Astrocyte (in vitro differentiated cells and primary cell): ENCODE measurements at regions not wholly inside any gene's neighbourhood (a gene's known extent, or its start where the extent isn't known, plus 50 kb on each side); places are given as distances from the start of the nearest gene placed in this dataset.

Source experiments
- DNase-seq: peaks from one replicate; pipeline ENCODE4 v3.0.0-alpha.2; 2010; ENCODE audit warnings: low read depth
- FAIRE-seq: peaks from 2 replicates; lab custom pipeline; 2011; peaks lifted over from hg19 to GRCh38; lab: Jason Lieb, UNC
- H2AFZ ChIP-seq: 2 replicates; pipeline ENCODE4 v1.6.0; 2012; ENCODE audit warnings: low read depth, low read length, inconsistent platforms
- H3K27ac ChIP-seq: 2 replicates; pipeline ENCODE4 v1.5.1; 2011; ENCODE audit warnings: low read depth, low read length, inconsistent platforms
- H3K27me3 ChIP-seq: 2 replicates; pipeline ENCODE4 v1.6.0; 2011; ENCODE audit warnings: low read length, inconsistent platforms; ENCODE audit not compliant: insufficient read depth
- H3K36me3 ChIP-seq: 2 replicates; pipeline ENCODE4 v1.5.1; 2011; ENCODE audit warnings: low read length, inconsistent platforms; ENCODE audit not compliant: insufficient read depth
- H3K4me1 ChIP-seq: 2 replicates; pipeline ENCODE4 v1.5.1; 2011; ENCODE audit warnings: low read length, inconsistent platforms; ENCODE audit not compliant: insufficient read depth
- H3K4me2 ChIP-seq: 2 replicates; pipeline ENCODE4 v1.6.0; 2012; ENCODE audit warnings: low read length, inconsistent platforms
- H3K4me3 ChIP-seq: 2 replicates; pipeline ENCODE4 v1.5.1; 2011; ENCODE audit warnings: low read depth, mild to moderate bottlenecking, low read length, inconsistent platforms; ENCODE audit not compliant: insufficient read depth
- H3K79me2 ChIP-seq: 2 replicates; pipeline ENCODE4 v1.6.0; 2012; ENCODE audit warnings: mild to moderate bottlenecking, low read length, inconsistent platforms; ENCODE audit not compliant: insufficient read depth
- H3K9ac ChIP-seq: 2 replicates; pipeline ENCODE4 v1.6.0; 2012; ENCODE audit warnings: mild to moderate bottlenecking, low read length, inconsistent platforms
- H3K9me3 ChIP-seq: 2 replicates; pipeline ENCODE4 v1.5.1; 2012; ENCODE audit warnings: low read depth, mild to moderate bottlenecking, low read length, inconsistent platforms; ENCODE audit not compliant: insufficient read depth
- H4K20me1 ChIP-seq: 2 replicates; pipeline ENCODE4 v1.6.0; 2012; ENCODE audit warnings: low read length, inconsistent platforms; ENCODE audit not compliant: insufficient read depth
- H3K27ac Mint-ChIP-seq: one replicate; pipeline ENCODE4 v1.8.0; 2021; ENCODE audit warnings: mild to moderate bottlenecking, mixed read lengths; ENCODE audit not compliant: unreplicated experiment
- H3K27me3 Mint-ChIP-seq: one replicate; pipeline ENCODE4 v1.8.0; 2021; ENCODE audit warnings: low read depth, mixed read lengths; ENCODE audit not compliant: unreplicated experiment
- H3K36me3 Mint-ChIP-seq: one replicate; pipeline ENCODE4 v1.8.0; 2021; ENCODE audit warnings: low read depth, mixed read lengths; ENCODE audit not compliant: unreplicated experiment
- H3K4me1 Mint-ChIP-seq: one replicate; pipeline ENCODE4 v1.8.0; 2021; ENCODE audit warnings: low read depth, mixed read lengths; ENCODE audit not compliant: unreplicated experiment
- H3K4me3 Mint-ChIP-seq: one replicate; pipeline ENCODE4 v1.8.0; 2021; ENCODE audit warnings: mild to moderate bottlenecking, moderate library complexity, mixed read lengths; ENCODE audit not compliant: unreplicated experiment
- H3K9me3 Mint-ChIP-seq: one replicate; pipeline ENCODE4 v1.8.0; 2021; ENCODE audit warnings: mild to moderate bottlenecking, mixed read lengths; ENCODE audit not compliant: unreplicated experiment
- EZH2 ChIP-seq: IDR thresholded peaks from 2 replicates; pipeline ENCODE4 v1.6.1; 2012; ENCODE audit warnings: mild to moderate bottlenecking, low read length, inconsistent platforms; ENCODE audit not compliant: insufficient read depth
- TF ChIP-seq, protein P1 (sequence below): IDR thresholded peaks from 2 replicates; pipeline ENCODE4 v1.5.1; 2011; ENCODE audit warnings: low read depth, mild to moderate bottlenecking, inconsistent platforms, low read length, moderate library complexity; ENCODE audit not compliant: insufficient read depth

GRCh38 chr7:423312-424260, 96.1 kb downstream of the PDGFA start:
- DNase-seq (no peak), FAIRE-seq (no peak)
- no peaks in the 10 kb centered on the region for H3K4me1 Mint-ChIP-seq
- no peak overlapping the region for H3K4me3 Mint-ChIP-seq
- H3K9me3 Mint-ChIP-seq = peaks cover 10% of the 10 kb centered on the region
- Histone ChIP-seq H3K9me3 (no peaks in the 10 kb centered on the region), H3K27ac (no peak overlapping the region), H3K79me2 (no peaks in the 10 kb centered on the region), H3K36me3 (no peaks in the 10 kb centered on the region), H3K4me2 (no peak overlapping the region), H2AFZ (no peak overlapping the region), H3K9ac (no peak overlapping the region), H4K20me1 (no peaks in the 10 kb centered on the region), H3K4me1 (no peaks in the 10 kb centered on the region), H3K27me3 (peaks cover 4% of the 10 kb centered on the region), H3K4me3 (no peak overlapping the region)
- no peaks in the 10 kb centered on the region for H3K36me3 Mint-ChIP-seq
- no peak for TF ChIP-seq EZH2
- TF ChIP-seq, protein P1, sequence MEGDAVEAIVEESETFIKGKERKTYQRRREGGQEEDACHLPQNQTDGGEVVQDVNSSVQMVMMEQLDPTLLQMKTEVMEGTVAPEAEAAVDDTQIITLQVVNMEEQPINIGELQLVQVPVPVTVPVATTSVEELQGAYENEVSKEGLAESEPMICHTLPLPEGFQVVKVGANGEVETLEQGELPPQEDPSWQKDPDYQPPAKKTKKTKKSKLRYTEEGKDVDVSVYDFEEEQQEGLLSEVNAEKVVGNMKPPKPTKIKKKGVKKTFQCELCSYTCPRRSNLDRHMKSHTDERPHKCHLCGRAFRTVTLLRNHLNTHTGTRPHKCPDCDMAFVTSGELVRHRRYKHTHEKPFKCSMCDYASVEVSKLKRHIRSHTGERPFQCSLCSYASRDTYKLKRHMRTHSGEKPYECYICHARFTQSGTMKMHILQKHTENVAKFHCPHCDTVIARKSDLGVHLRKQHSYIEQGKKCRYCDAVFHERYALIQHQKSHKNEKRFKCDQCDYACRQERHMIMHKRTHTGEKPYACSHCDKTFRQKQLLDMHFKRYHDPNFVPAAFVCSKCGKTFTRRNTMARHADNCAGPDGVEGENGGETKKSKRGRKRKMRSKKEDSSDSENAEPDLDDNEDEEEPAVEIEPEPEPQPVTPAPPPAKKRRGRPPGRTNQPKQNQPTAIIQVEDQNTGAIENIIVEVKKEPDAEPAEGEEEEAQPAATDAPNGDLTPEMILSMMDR = no peak
- no peak overlapping the region for H3K27ac Mint-ChIP-seq
- H3K27me3 Mint-ChIP-seq = peaks cover 12% of the 10 kb centered on the region

- no peak for FAIRE-seq
- no peaks in the 10 kb centered on the region for H3K79me2 ChIP-seq
- H3K27ac Mint-ChIP-seq = no peak overlapping the region
- H3K36me3 Mint-ChIP-seq = no peaks in the 10 kb centered on the region
- no peak overlapping the region for H3K4me3 Mint-ChIP-seq
- no peak overlapping the region for H3K4me3 ChIP-seq
- no peaks in the 10 kb centered on the region for H4K20me1 ChIP-seq
- no peak overlapping the region for H3K27ac ChIP-seq
- H3K9me3 ChIP-seq = no peaks in the 10 kb centered on the region
- H3K9me3 Mint-ChIP-seq = peaks cover 10% of the 10 kb centered on the region
- H3K4me1 Mint-ChIP-seq = no peaks in the 10 kb centered on the region
- no peak overlapping the region for H3K9ac ChIP-seq
- no peak for DNase-seq
- no peak overlapping the region for H3K4me2 ChIP-seq
- no peak overlapping the region for H2AFZ ChIP-seq
- H3K36me3 ChIP-seq = no peaks in the 10 kb centered on the region
- H3K27me3 Mint-ChIP-seq = peaks cover 12% of the 10 kb centered on the region
- H3K27me3 ChIP-seq = peaks cover 4% of the 10 kb centered on the region
- H3K4me1 ChIP-seq = no peaks in the 10 kb centered on the region
- TF ChIP-seq, protein P1 = no peak
- no peak for TF ChIP-seq EZH2
These were observed 95.2 kb downstream of the PDGFA start for GRCh38 chr7:424301-424935.
